Peyer's patch (tissue), 4 donors: ENCODE measurements at regions not wholly inside any gene's neighbourhood (a gene's known extent, or its start where the extent isn't known, plus 50 kb on each side); places are given as distances from the start of the nearest gene placed in this dataset.

Experiments
- DNase-seq, 3 donors: peaks; one replicate each; pipeline ENCODE4 v3.0.0-alpha.2; 2017 to 2019
- H3K27ac ChIP-seq, 4 donors: fragments of 200-600 bp; sonication (generic); one replicate each; pipeline ENCODE4 v1.5.1; 2016 to 2019
- H3K27me3 ChIP-seq, 2 donors: fragments of 200-600 bp; sonication (generic); one replicate each; pipeline ENCODE4 v1.5.1; 2019
- H3K36me3 ChIP-seq, 3 donors: fragments of 200-600 bp; sonication (generic); one replicate each; pipeline ENCODE4 v1.5.1; 2016 to 2019
- H3K4me1 ChIP-seq, 4 donors: fragments of 200-600 bp; sonication (generic); one replicate each; pipeline ENCODE4 v1.5.1; 2016 to 2019
- H3K4me3 ChIP-seq, 4 donors: fragments of 200-600 bp; sonication (generic); 1 replicate in 3 of 4; 2 replicates in 1 of 4; pipeline ENCODE4 v1.5.1; 2016 to 2019; ENCODE audit warnings: mild to moderate bottlenecking in 1 of 4
- H3K9me3 ChIP-seq, 4 donors: fragments of 200-600 bp; sonication (generic); one replicate each; pipeline ENCODE4 v1.5.1; 2016 to 2019; ENCODE audit warnings: mild to moderate bottlenecking in 1 of 4
- POLR2A ChIP-seq, 2 donors: fragments of 450-650 bp; IDR thresholded peaks; one replicate each; pipeline ENCODE4 v1.5.1; 2017; ENCODE audit warnings: antibody characterized with exemption in 2 of 2, mild to moderate bottlenecking in 2 of 2, moderate library complexity in 2 of 2
- TF ChIP-seq, protein P1 (sequence below), 6 experiments: fragments of 450-650 bp in 4 of 6; fragments of 200-600 bp in 2 of 6; sonication (generic) in 1 of 6; IDR thresholded peaks; one replicate each; pipeline ENCODE4 v1.5.1; 2017 to 2019; ENCODE audit warnings: antibody characterized with exemption in 6 of 6, mild to moderate bottlenecking in 3 of 6, moderate library complexity in 1 of 6

DNA sequence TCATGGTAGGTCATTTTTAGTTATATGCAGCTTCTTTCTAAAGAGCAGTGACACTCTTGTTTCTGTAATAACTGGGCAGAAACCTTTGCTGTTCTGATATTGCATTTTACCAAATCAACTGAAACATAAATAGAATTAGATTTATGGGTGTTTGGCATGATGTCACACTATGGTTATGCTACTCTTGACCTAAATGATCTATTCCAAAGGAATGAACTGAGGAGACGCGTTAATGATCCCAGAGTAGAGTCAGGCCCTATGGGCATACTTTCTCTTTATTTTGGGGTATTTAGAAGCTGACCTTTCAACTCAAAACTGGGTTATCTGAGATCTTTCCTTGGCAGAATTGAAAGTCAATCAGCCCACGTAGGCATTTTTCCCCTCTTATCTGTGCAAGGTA, 146.8 kb upstream of the ADAMTSL1 start:
- DNase-seq, result no peak
- no peak overlapping the region for H3K4me3 ChIP-seq
- TF ChIP-seq POLR2A (IDR thresholded peaks at IDR 0.05), result no peak
- TF ChIP-seq, protein P1, sequence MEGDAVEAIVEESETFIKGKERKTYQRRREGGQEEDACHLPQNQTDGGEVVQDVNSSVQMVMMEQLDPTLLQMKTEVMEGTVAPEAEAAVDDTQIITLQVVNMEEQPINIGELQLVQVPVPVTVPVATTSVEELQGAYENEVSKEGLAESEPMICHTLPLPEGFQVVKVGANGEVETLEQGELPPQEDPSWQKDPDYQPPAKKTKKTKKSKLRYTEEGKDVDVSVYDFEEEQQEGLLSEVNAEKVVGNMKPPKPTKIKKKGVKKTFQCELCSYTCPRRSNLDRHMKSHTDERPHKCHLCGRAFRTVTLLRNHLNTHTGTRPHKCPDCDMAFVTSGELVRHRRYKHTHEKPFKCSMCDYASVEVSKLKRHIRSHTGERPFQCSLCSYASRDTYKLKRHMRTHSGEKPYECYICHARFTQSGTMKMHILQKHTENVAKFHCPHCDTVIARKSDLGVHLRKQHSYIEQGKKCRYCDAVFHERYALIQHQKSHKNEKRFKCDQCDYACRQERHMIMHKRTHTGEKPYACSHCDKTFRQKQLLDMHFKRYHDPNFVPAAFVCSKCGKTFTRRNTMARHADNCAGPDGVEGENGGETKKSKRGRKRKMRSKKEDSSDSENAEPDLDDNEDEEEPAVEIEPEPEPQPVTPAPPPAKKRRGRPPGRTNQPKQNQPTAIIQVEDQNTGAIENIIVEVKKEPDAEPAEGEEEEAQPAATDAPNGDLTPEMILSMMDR (IDR thresholded peaks at IDR 0.05), result no peak
- no peaks in the 10 kb centered on the region for H3K36me3 ChIP-seq
- H3K27me3 ChIP-seq, result no peaks in the 10 kb centered on the region
- peaks cover 0 to 3% (median 0%) of the 10 kb centered on the region in 4 donors for H3K9me3 ChIP-seq
- H3K4me1 ChIP-seq, result peaks cover 0 to 9% (median 0%) of the 10 kb centered on the region in 4 donors
- no peak overlapping the region for H3K27ac ChIP-seq

DNA sequence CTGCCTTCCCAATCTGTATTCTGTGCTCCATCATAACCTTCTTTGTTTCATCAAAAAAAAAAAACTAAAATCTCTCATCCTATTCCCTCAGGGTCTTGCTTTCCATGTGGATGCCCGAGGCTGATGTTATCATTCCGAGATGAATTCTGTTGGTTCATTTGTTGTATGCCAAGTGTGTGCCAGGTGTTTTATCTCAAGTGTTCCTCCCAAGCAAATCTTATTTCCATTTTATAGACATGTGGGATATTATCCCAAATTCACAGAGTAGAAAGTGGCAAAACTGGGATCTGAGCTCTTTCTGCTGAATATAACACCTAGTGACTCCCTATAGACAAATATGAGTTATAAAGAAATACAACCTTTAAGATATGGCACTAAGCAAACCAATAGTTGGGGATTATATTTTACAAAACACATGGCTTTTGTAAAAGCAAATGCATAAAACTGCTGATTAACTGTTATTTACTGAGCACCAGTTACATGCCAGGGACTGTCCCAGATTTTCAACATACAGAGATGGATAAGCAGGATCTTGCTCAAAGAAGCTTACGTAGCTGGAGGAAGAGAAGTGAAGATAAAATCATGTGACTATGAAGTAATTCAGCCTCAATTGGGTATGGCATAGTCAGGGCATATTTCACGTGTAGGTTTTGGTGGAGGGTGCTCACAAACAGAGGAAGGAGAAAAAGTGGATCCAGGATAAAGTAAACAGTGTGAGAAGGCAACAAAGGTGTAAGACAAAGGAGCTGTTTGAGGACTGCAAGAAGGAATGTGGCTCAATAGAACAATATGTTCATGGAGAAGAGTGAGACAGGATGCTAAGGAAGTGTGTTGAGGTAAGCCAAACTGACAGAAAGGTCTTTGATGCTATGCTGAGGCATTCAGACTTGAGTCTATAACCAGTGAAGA, 143.3 kb upstream of the ADAMTSL1 start:
- Histone ChIP-seq H3K27me3 (no peaks in the 10 kb centered on the region), H3K27ac (no peak overlapping the region)
- TF ChIP-seq, protein P1 (IDR thresholded peaks at IDR 0.05), result no peak
- no peak for TF ChIP-seq POLR2A (IDR thresholded peaks at IDR 0.05)

GRCh38 chr9:18331310-18331684, 142.7 kb upstream of the ADAMTSL1 start:
- no peak for DNase-seq
- H3K27me3 ChIP-seq, result no peaks in the 10 kb centered on the region
- peaks cover 0 to 9% (median 0%) of the 10 kb centered on the region in 4 donors for H3K4me1 ChIP-seq
- H3K4me3 ChIP-seq, result no peak overlapping the region
- H3K36me3 ChIP-seq, result no peaks in the 10 kb centered on the region
- no peak for TF ChIP-seq POLR2A (IDR thresholded peaks at IDR 0.05)
- TF ChIP-seq, protein P1 (IDR thresholded peaks at IDR 0.05), result no peak
- H3K27ac ChIP-seq, result no peak overlapping the region
- H3K9me3 ChIP-seq, result peaks cover 0 to 3% (median 0%) of the 10 kb centered on the region in 4 donors

More for the DNA sequence above, 143.3 kb upstream of the ADAMTSL1 start:
- no peak for DNase-seq
- Histone ChIP-seq H3K4me1 (peaks cover 0 to 9% (median 0%) of the 10 kb centered on the region in 4 donors), H3K4me3 (no peak overlapping the region), H3K36me3 (no peaks in the 10 kb centered on the region), H3K9me3 (peaks cover 0 to 3% (median 0%) of the 10 kb centered on the region in 4 donors)

DNA sequence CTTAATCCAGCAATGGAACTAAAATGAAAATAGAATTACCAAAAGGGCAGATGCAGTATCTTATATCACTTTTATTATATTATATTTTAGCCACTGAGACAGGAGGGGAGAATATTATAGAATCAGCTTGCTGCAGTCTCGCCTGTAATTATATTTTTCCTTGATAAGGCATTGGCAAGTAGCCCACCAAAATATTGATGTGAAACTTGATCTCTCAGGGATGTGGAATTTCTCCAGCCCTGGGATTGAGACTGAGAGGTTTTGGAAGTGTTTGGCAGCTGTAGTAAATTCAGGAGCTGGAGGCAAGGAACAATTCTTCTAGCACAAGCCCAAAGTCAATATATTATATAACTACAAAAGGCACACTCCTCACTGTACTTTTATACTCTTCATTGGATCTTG, 142.1 kb upstream of the ADAMTSL1 start:
- Histone ChIP-seq H3K27me3 (no peaks in the 10 kb centered on the region), H3K4me1 (peaks cover 0 to 9% (median 0%) of the 10 kb centered on the region in 4 donors), H3K36me3 (no peaks in the 10 kb centered on the region), H3K27ac (no peak overlapping the region), H3K9me3 (peaks cover 0 to 3% (median 0%) of the 10 kb centered on the region in 4 donors), H3K4me3 (no peak overlapping the region)
- TF ChIP-seq, protein P1 (IDR thresholded peaks at IDR 0.05), result no peak
- TF ChIP-seq POLR2A (IDR thresholded peaks at IDR 0.05), result no peak
- no peak for DNase-seq

GRCh38 chr9:18333157-18333556, 140.8 kb upstream of the ADAMTSL1 start:
- TF ChIP-seq, protein P1 (IDR thresholded peaks at IDR 0.05), result no peak
- no peak for TF ChIP-seq POLR2A (IDR thresholded peaks at IDR 0.05)
- no peak for DNase-seq
- H3K4me3 ChIP-seq, result no peak overlapping the region
- no peaks in the 10 kb centered on the region for H3K9me3 ChIP-seq
- no peaks in the 10 kb centered on the region for H3K36me3 ChIP-seq
- H3K27ac ChIP-seq, result no peak overlapping the region
- H3K4me1 ChIP-seq, result peaks cover 0 to 9% (median 0%) of the 10 kb centered on the region in 4 donors
- no peaks in the 10 kb centered on the region for H3K27me3 ChIP-seq
